Large intestine (tissue), 3 donors: ENCODE measurements at regions not wholly inside any gene's neighbourhood (a gene's known extent, or its start where the extent isn't known, plus 50 kb on each side); places are given as distances from the start of the nearest gene placed in this dataset.
"Not testable (repeated sequence)": the region's sequence is repeated elsewhere in the genome, so short reads cannot be mapped to it uniquely, and the experiment has no call there.

ENCODE experiments used
- DNase-seq, 2 donors: peaks; one replicate each; pipeline versions ENCODE4 v3.0.0 to v3.0.0-alpha.2; 2013
- H3K27ac ChIP-seq: one replicate; pipeline ENCODE4 v1.5.1; 2013; ENCODE audit warnings: low read length
- H3K27me3 ChIP-seq: 2 replicates; pipeline ENCODE4 v1.6.1; 2013; ENCODE audit warnings: low read length; ENCODE audit not compliant: control insufficient read depth, insufficient read depth
- H3K36me3 ChIP-seq: 2 replicates; pipeline ENCODE4 v1.6.1; 2013; ENCODE audit warnings: low read length; ENCODE audit not compliant: control insufficient read depth, insufficient read depth
- H3K4me1 ChIP-seq: one replicate; pipeline ENCODE4 v1.6.1; 2013; ENCODE audit warnings: low read length; ENCODE audit not compliant: control insufficient read depth, insufficient read depth
- H3K4me3 ChIP-seq: one replicate; pipeline ENCODE4 v1.5.1; 2013; ENCODE audit warnings: low read length
- H3K9me3 ChIP-seq: one replicate; pipeline ENCODE4 v1.6.1; 2013; ENCODE audit warnings: mild to moderate bottlenecking, low read depth, low read length, moderate library complexity; ENCODE audit not compliant: control insufficient read depth
- WGBS: methylation state at CpG from one replicate; pipeline ENCODE4 v1.1.5; 2013; ENCODE audit warnings: low lambda C conversion rate; ENCODE audit not compliant: insufficient coverage; 5-methylcytosine and 5-hydroxymethylcytosine counted together

- H3K27ac ChIP-seq, result no peak overlapping the region
- no peak for DNase-seq
- H3K36me3 ChIP-seq, result no peaks in the 10 kb centered on the region
- H3K27me3 ChIP-seq, result no peaks in the 10 kb centered on the region
- 50% methylated on average over 1 of the region's 1 CpG for WGBS
- H3K4me3 ChIP-seq, result no peak overlapping the region
- no peaks in the 10 kb centered on the region for H3K9me3 ChIP-seq
- H3K4me1 ChIP-seq, result no peaks in the 10 kb centered on the region
Measured at GRCh38 chr4:27397886-27398285, 537.2 kb downstream of the STIM2 start.

DNA sequence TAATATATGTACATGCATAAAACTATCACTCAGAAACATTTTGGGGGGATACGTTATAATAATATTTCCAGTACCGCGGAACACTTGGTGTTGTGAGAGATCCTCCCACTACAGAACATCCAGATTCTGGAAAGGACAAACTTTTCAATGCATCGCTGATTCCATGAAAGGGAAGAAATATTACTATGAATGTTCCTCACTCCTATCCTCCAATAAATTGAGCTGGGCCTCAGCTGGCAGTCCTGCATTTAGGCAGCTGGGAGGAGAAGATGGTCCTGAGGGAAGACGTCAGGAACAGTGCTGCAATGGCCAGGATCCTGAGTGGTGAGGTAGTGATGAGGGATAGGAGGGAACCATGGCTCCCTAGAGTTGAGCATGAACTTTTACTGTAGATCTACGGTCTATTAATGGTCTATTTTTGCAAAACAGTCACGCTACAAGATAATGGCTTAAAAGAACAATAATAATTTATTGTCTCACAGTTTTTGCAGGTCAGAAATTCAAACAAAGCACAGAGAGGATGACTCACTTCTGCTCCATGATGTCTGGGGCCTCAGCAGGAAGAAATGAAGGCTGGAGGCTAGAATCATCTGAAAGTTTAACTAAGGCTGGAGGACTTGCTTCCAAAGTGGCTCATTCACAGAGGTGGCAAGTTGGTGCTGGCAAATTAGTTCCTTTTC lies 538.1 kb downstream of the STIM2 start:
- no peak overlapping the region for H3K27ac ChIP-seq
- no peaks in the 10 kb centered on the region for H3K4me1 ChIP-seq
- WGBS, result 77% methylated on average over 5 of the region's 7 CpGs
- no peaks in the 10 kb centered on the region for H3K36me3 ChIP-seq
- no peak for DNase-seq
- no peak overlapping the region for H3K4me3 ChIP-seq
- H3K9me3 ChIP-seq, result no peaks in the 10 kb centered on the region
- no peaks in the 10 kb centered on the region for H3K27me3 ChIP-seq

- Histone ChIP-seq H3K4me1 (no peaks in the 10 kb centered on the region), H3K9me3 (no peaks in the 10 kb centered on the region), H3K36me3 (no peaks in the 10 kb centered on the region), H3K27ac (no peak overlapping the region), H3K27me3 (no peaks in the 10 kb centered on the region), H3K4me3 (no peak overlapping the region)
- 100% methylated on average over 1 of the region's 1 CpG for WGBS
- DNase-seq, result no peak
Measured at GRCh38 chr4:27407616-27408015, 547.0 kb downstream of the STIM2 start.

DNA sequence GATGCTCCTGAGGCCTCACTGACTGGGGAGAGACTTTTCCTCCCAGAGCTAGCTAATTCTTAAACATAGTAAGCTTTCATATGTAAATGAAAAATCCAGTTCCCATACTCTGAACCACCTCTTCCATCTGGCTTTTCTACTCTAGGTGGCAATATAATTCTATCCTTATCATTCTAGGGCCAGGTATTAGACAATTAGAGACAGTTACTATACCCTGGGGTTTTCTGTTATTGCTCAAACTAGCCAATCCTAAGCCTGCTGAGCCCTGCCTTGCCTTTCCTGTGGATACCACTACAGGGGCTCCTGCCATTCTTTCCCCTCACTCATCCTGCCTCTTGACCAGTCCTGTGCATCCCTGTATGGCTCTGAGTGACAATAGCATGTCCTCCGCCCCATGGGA lies 552.0 kb downstream of the STIM2 start:
- no peak for DNase-seq
- Histone ChIP-seq H3K27ac (no peak overlapping the region), H3K36me3 (no peaks in the 10 kb centered on the region), H3K4me1 (no peaks in the 10 kb centered on the region), H3K27me3 (no peaks in the 10 kb centered on the region), H3K4me3 (no peak overlapping the region), H3K9me3 (no peaks in the 10 kb centered on the region)
- no CpG with 5 or more reads among the region's 1 CpG for WGBS

GRCh38 chr4:27414887-27415731 lies 554.5 kb downstream of the STIM2 start:
- no peak overlapping the region for H3K4me3 ChIP-seq
- 67% methylated on average over 1 of the region's 3 CpGs for WGBS
- no peaks in the 10 kb centered on the region for H3K4me1 ChIP-seq
- no peaks in the 10 kb centered on the region for H3K36me3 ChIP-seq
- no peaks in the 10 kb centered on the region for H3K27me3 ChIP-seq
- DNase-seq, result no peak
- H3K9me3 ChIP-seq, result no peaks in the 10 kb centered on the region
- H3K27ac ChIP-seq, result no peak overlapping the region

GRCh38 chr4:27428661-27429060 lies 568.0 kb downstream of the STIM2 start:
- H3K27ac ChIP-seq, result no peak overlapping the region
- no peak for DNase-seq
- no peak overlapping the region for H3K4me3 ChIP-seq
- H3K27me3 ChIP-seq, result no peaks in the 10 kb centered on the region
- H3K9me3 ChIP-seq, result no peaks in the 10 kb centered on the region
- H3K4me1 ChIP-seq, result no peaks in the 10 kb centered on the region
- WGBS, result no CpG with 5 or more reads among the region's 1 CpG
- H3K36me3 ChIP-seq, result no peaks in the 10 kb centered on the region

DNA sequence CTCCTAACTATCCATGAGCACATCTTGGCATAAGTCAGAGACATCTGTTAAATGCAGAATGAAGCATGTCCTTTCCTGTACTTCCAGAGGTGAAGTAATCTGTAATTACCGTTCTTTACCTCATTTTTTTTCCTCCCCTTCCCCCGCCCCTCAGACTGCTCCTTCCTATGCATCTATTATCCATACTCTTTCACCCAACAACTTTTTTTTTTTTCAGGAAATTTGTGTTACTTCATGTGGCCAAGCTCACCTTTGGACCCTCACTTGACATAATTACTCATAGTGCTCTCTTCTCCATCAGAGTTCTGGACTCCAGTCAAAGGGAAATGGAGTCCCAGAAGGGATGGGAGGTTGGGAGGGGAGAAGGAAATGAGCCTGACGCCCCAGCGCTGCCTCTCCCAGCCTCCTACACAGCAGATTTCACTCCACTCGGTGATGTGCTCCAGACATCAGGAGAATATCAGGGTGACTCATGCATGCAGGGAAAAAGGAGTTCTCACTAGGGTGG lies 568.8 kb downstream of the STIM2 start:
- H3K27me3 ChIP-seq, result no peaks in the 10 kb centered on the region
- H3K27ac ChIP-seq, result no peak overlapping the region
- H3K36me3 ChIP-seq, result no peaks in the 10 kb centered on the region
- no peaks in the 10 kb centered on the region for H3K9me3 ChIP-seq
- H3K4me3 ChIP-seq, result no peak overlapping the region
- DNase-seq, result peak in 1 of 2 donors; percentile 2
- WGBS, result 85% methylated on average over 2 of the region's 5 CpGs
- no peaks in the 10 kb centered on the region for H3K4me1 ChIP-seq

- DNase-seq, result no peak
- H3K36me3 ChIP-seq, result no peaks in the 10 kb centered on the region
- WGBS, result no CpG with 5 or more reads among the region's 1 CpG
Measured at GRCh38 chr4:27442146-27442545, 581.5 kb downstream of the STIM2 start.

DNA sequence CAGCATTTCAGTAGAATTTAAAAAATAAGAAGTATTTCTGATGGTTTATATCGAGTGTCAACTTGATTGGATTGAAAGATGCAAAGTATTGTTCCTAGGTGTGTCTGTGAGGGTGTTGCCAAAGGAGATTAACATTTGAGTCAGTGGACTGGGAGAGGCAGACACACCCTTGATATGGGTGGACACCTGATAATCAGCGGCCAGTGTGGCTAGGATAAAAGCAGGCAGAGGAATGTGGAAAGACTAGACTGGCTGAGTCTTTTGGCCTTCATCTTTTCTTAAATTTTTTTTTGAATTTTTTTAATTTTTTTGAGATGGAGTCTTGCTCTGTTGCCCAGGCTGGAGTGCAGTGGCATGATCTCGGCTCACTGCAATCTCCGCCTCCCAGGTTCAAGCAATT lies 582.0 kb downstream of the STIM2 start:
- H3K9me3 ChIP-seq, H3K27me3 ChIP-seq, H3K4me3 ChIP-seq, H3K27ac ChIP-seq, H3K36me3 ChIP-seq, H3K4me1 ChIP-seq, DNase-seq: not testable (repeated sequence)
- WGBS, result 93% methylated on average over 3 of the region's 4 CpGs

More at GRCh38 chr4:27442146-27442545, 581.5 kb downstream of the STIM2 start:
- no peaks in the 10 kb centered on the region for H3K27me3 ChIP-seq
- no peak overlapping the region for H3K4me3 ChIP-seq
- H3K27ac ChIP-seq, result no peak overlapping the region
- no peaks in the 10 kb centered on the region for H3K9me3 ChIP-seq
- H3K4me1 ChIP-seq, result no peaks in the 10 kb centered on the region

DNA sequence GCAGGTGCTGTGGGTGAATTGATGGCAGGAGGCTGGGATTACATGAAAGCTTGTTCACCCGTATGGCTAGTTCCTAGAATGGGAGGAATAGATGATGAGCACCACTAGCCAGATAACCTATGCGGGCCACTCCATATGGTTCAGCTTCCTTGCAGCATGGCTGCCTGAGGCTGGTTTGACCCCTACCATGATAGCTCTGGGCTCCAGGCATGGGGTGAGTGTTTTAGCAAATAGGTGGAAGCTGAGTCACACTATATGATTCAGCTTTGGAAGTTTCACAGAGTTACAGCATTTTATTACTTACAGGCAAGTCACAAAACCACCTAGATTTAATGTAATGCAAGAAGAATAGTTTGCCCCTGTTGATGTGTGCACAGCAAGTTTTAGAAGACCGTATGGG lies 603.2 kb downstream of the STIM2 start:
- no peaks in the 10 kb centered on the region for H3K36me3 ChIP-seq
- WGBS, result 60% methylated on average over 1 of the region's 3 CpGs
- no peaks in the 10 kb centered on the region for H3K27me3 ChIP-seq
- no peak for DNase-seq
- H3K27ac ChIP-seq, result no peak overlapping the region
- H3K9me3 ChIP-seq, result no peaks in the 10 kb centered on the region
- no peaks in the 10 kb centered on the region for H3K4me1 ChIP-seq
- no peak overlapping the region for H3K4me3 ChIP-seq
